GM21526 (cell line): ENCODE measurements at regions not wholly inside any gene's neighbourhood (a gene's known extent, or its start where the extent isn't known, plus 50 kb on each side); places are given as distances from the start of the nearest gene placed in this dataset.
"Not testable (repeated sequence)": the region's sequence is repeated elsewhere in the genome, so short reads cannot be mapped to it uniquely, and the experiment has no call there.

Source experiments
- ATAC-seq: cut with Tn5 transposase; IDR thresholded peaks from one replicate; pipeline ENCODE4 v1.9.1; 2021; ENCODE audit warnings: moderate library complexity; ENCODE audit not compliant: unreplicated experiment, low FRiP score

- no peak for ATAC-seq
Observed at GRCh38 chr18:1464444-1465217, 560.0 kb downstream of the ADCYAP1 start.

- no peak for ATAC-seq
Observed at GRCh38 chr18:1466035-1466434, 561.4 kb downstream of the ADCYAP1 start.

- no peak for ATAC-seq
Observed at GRCh38 chr18:1467461-1467964, 562.8 kb downstream of the ADCYAP1 start.

GRCh38 chr18:1468550-1468949, 563.9 kb downstream of the ADCYAP1 start:
- no peak for ATAC-seq

- no peak for ATAC-seq
Observed at GRCh38 chr18:1475867-1476266, 571.2 kb downstream of the ADCYAP1 start.

GRCh38 chr18:1480309-1480708, 575.6 kb downstream of the ADCYAP1 start:
- no peak for ATAC-seq

GRCh38 chr18:1481577-1481976, 576.9 kb downstream of the ADCYAP1 start:
- no peak for ATAC-seq

- no peak for ATAC-seq
Observed at GRCh38 chr18:1483385-1483784, 578.7 kb downstream of the ADCYAP1 start.

- ATAC-seq: no peak
Observed at GRCh38 chr18:1487457-1487856, 582.8 kb downstream of the ADCYAP1 start.

GRCh38 chr18:1488394-1488793, 583.7 kb downstream of the ADCYAP1 start:
- ATAC-seq: no peak

- ATAC-seq: no peak
Observed at GRCh38 chr18:1488957-1489356, 584.3 kb downstream of the ADCYAP1 start.

GRCh38 chr18:1495387-1495786, 590.7 kb downstream of the ADCYAP1 start:
- ATAC-seq: no peak

- ATAC-seq: no peak
Observed at GRCh38 chr18:1496096-1496495, 591.4 kb downstream of the ADCYAP1 start.

- ATAC-seq: no peak
Observed at GRCh38 chr18:1498216-1498615, 593.5 kb downstream of the ADCYAP1 start.

GRCh38 chr18:1499265-1499664, 594.6 kb downstream of the ADCYAP1 start:
- no peak for ATAC-seq

- no peak for ATAC-seq
Observed at GRCh38 chr18:1503847-1504246, 599.2 kb downstream of the ADCYAP1 start.

GRCh38 chr18:1505856-1506255, 601.2 kb downstream of the ADCYAP1 start:
- no peak for ATAC-seq

- ATAC-seq: no peak
Observed at GRCh38 chr18:1510542-1511179, 606.0 kb downstream of the ADCYAP1 start.

GRCh38 chr18:1511619-1512311, 607.1 kb downstream of the ADCYAP1 start:
- ATAC-seq: no peak

GRCh38 chr18:1513519-1513918, 608.8 kb downstream of the ADCYAP1 start:
- no peak for ATAC-seq

- not testable (repeated sequence) for ATAC-seq
Observed at GRCh38 chr18:1521588-1522248, 617.0 kb downstream of the ADCYAP1 start.
